NCI-H82 treated with DMSO at 0.1 percent for 48 hours (cell line): ENCODE measurements at regions not wholly inside any gene's neighbourhood (a gene's known extent, or its start where the extent isn't known, plus 50 kb on each side); places are given as distances from the start of the nearest gene placed in this dataset.
"Not testable (repeated sequence)": the region's sequence is repeated elsewhere in the genome, so short reads cannot be mapped to it uniquely, and the experiment has no call there.

ENCODE experiments used
- DNase-seq: peaks from one replicate; lab custom pipeline; 2025; ENCODE audit not compliant: unreplicated experiment; lab: John Stamatoyannopoulos, UW

GRCh38 chr1:188769936-188770335, 1707.7 kb downstream of the BRINP3 start:
- no peak for DNase-seq

- no peak for DNase-seq
Measured at GRCh38 chr1:188778578-188778977, 1699.1 kb downstream of the BRINP3 start.

GRCh38 chr1:188782220-188782841, 1695.3 kb downstream of the BRINP3 start:
- peak; percentile 44 for DNase-seq

- DNase-seq: no peak
Measured at GRCh38 chr1:188794969-188795368, 1682.7 kb downstream of the BRINP3 start.

- DNase-seq: not testable (repeated sequence)
Measured at GRCh38 chr1:188812153-188812552, 1665.5 kb downstream of the BRINP3 start.

- not testable (repeated sequence) for DNase-seq
Measured at GRCh38 chr1:188812836-188813573, 1664.7 kb downstream of the BRINP3 start.

GRCh38 chr1:188817814-188818213, 1659.8 kb downstream of the BRINP3 start:
- DNase-seq: no peak

GRCh38 chr1:188822248-188822647, 1655.4 kb downstream of the BRINP3 start:
- DNase-seq: no peak

- DNase-seq: no peak
Measured at GRCh38 chr1:188825471-188825870, 1652.2 kb downstream of the BRINP3 start.

GRCh38 chr1:188826800-188827199, 1650.9 kb downstream of the BRINP3 start:
- no peak for DNase-seq

GRCh38 chr1:188827400-188827799, 1650.3 kb downstream of the BRINP3 start:
- DNase-seq: no peak

GRCh38 chr1:188841111-188841696, 1636.5 kb downstream of the BRINP3 start:
- DNase-seq: not testable (repeated sequence)

GRCh38 chr1:188846468-188846867, 1631.2 kb downstream of the BRINP3 start:
- DNase-seq: no peak

- no peak for DNase-seq
Measured at GRCh38 chr1:188857526-188858087, 1620.1 kb downstream of the BRINP3 start.

- no peak for DNase-seq
Measured at GRCh38 chr1:188867614-188868013, 1610.0 kb downstream of the BRINP3 start.

- no peak for DNase-seq
Measured at GRCh38 chr1:188871164-188871563, 1606.5 kb downstream of the BRINP3 start.

GRCh38 chr1:188872376-188872775, 1605.3 kb downstream of the BRINP3 start:
- DNase-seq: no peak

- DNase-seq: no peak
Measured at GRCh38 chr1:188877668-188878067, 1600.0 kb downstream of the BRINP3 start.

- no peak for DNase-seq
Measured at GRCh38 chr1:188888386-188888785, 1589.3 kb downstream of the BRINP3 start.

- DNase-seq: no peak
Measured at GRCh38 chr1:188889166-188889565, 1588.5 kb downstream of the BRINP3 start.

GRCh38 chr1:188891958-188892357, 1585.7 kb downstream of the BRINP3 start:
- no peak for DNase-seq

- DNase-seq: no peak
Measured at GRCh38 chr1:188895611-188896010, 1582.1 kb downstream of the BRINP3 start.
